Panc1 (cell line): ENCODE measurements at regions not wholly inside any gene's neighbourhood (a gene's known extent, or its start where the extent isn't known, plus 50 kb on each side); places are given as distances from the start of the nearest gene placed in this dataset.

Source experiments
- CTCF ChIP-seq: fragments of 450-650 bp; IDR thresholded peaks from 2 replicates; pipeline ENCODE4 v1.5.1; 2017; ENCODE audit warnings: mild to moderate bottlenecking
- POLR2AphosphoS5 ChIP-seq: IDR thresholded peaks from 2 replicates; pipeline ENCODE4 v1.6.1; 2012; ENCODE audit warnings: mild to moderate bottlenecking, low read depth, low read length, moderate library complexity
- REST ChIP-seq, 2 experiments: IDR thresholded peaks; 2 replicates each; pipeline ENCODE4 v1.6.1; 2011 to 2012; ENCODE audit warnings: low read depth in 2 of 2, control low read depth in 1 of 2, low read length in 1 of 2, mild to moderate bottlenecking in 1 of 2, moderate library complexity in 1 of 2; ENCODE audit not compliant: insufficient read depth in 1 of 2
- SIN3A ChIP-seq: IDR thresholded peaks from 2 replicates; pipeline ENCODE4 v1.6.1; 2012; ENCODE audit warnings: low read depth, mild to moderate bottlenecking, low read length, moderate library complexity, borderline replicate concordance; ENCODE audit not compliant: insufficient read depth
- TCF7L2 ChIP-seq: IDR thresholded peaks from 2 replicates; pipeline ENCODE4 v1.6.1; 2011; ENCODE audit warnings: mild to moderate bottlenecking, low read depth, low read length, inconsistent platforms

GRCh38 chr4:152175586-152175985 is 360.3 kb downstream of the FBXW7 start:
- no peak for TF ChIP-seq TCF7L2
- TF ChIP-seq POLR2AphosphoS5: no peak
- TF ChIP-seq CTCF: no peak
- no peak for TF ChIP-seq REST (IDR thresholded peaks at IDR 0.05; ENCODE audit: insufficient read depth in 1 of 2, low read depth in 2 of 2, low read length in 1 of 2)
- TF ChIP-seq SIN3A: no peak
